IMR-90 (cell line): ENCODE measurements at regions not wholly inside any gene's neighbourhood (a gene's known extent, or its start where the extent isn't known, plus 50 kb on each side); places are given as distances from the start of the nearest gene placed in this dataset.
"Not testable (repeated sequence)": the region's sequence is repeated elsewhere in the genome, so short reads cannot be mapped to it uniquely, and the experiment has no call there.

Experiments used
- ATAC-seq: fragments of 200-7000 bp; cut with Tn5 transposase; 2 replicates; pipeline ENCODE4 v1.9.1; 2020; ENCODE audit warnings: low read depth, mild to moderate bottlenecking, moderate library complexity
- BruUV-seq: library from RNA; stranded (reverse); fragments of 400-500 nt; replicated peaks from 2 replicates; lab custom pipeline; 2021; lab: Mats Ljungman, UMichigan
- CTCF ChIA-PET: fragments of 300-600 bp; formaldehyde crosslinking; extraction: SDS; loops from one replicate; lab custom pipeline; 2021; ENCODE audit warnings: antibody characterized with exemption; lab: Yijun Ruan, JAX
- POLR2A ChIA-PET: fragments of 300-600 bp; sonication (Branson Sonifier 250); formaldehyde crosslinking; loops from one replicate; lab custom pipeline; 2022; ENCODE audit warnings: antibody characterized with exemption; ENCODE audit not compliant: unreplicated experiment; lab: Charles Lee
- DNase-seq: peaks from one replicate; pipeline ENCODE4 v3.0.0; 2013
- H2AFZ ChIP-seq: replicated peaks from 2 replicates; pipeline ENCODE3; 2013; ENCODE audit warnings: low read length, mild to moderate bottlenecking; ENCODE audit not compliant: poor library complexity
- H2AK5ac ChIP-seq: 2 replicates; pipeline ENCODE4 v1.6.1; 2013; ENCODE audit warnings: low read depth, low read length, inconsistent platforms
- H2AK9ac ChIP-seq: replicated peaks from 2 replicates; pipeline ENCODE3; 2013; ENCODE audit warnings: mild to moderate bottlenecking, low read depth, low read length, moderate library complexity; ENCODE audit not compliant: poor library complexity
- H2BK120ac ChIP-seq: 2 replicates; pipeline ENCODE4 v1.6.1; 2013; ENCODE audit warnings: low read depth, low read length, inconsistent platforms
- H2BK15ac ChIP-seq: 3 replicates; pipeline ENCODE4 v1.6.1; 2013; ENCODE audit warnings: low read depth, low read length, inconsistent platforms
- H2BK20ac ChIP-seq: 2 replicates; pipeline ENCODE4 v1.6.1; 2013; ENCODE audit warnings: low read depth, mild to moderate bottlenecking, inconsistent platforms, low read length, moderate library complexity
- H2BK5ac ChIP-seq: 2 replicates; pipeline ENCODE4 v1.6.1; 2013; ENCODE audit warnings: mild to moderate bottlenecking, low read depth, low read length, inconsistent platforms; ENCODE audit not compliant: poor library complexity, severe bottlenecking
- H3K14ac ChIP-seq: replicated peaks from 2 replicates; pipeline ENCODE4 v1.6.1; 2013; ENCODE audit warnings: low read depth, low read length, inconsistent platforms
- H3K18ac ChIP-seq: 2 replicates; pipeline ENCODE4 v1.6.1; 2013; ENCODE audit warnings: low read depth, low read length, control low read depth
- H3K23ac ChIP-seq: 2 replicates; pipeline ENCODE4 v1.6.1; 2013; ENCODE audit warnings: low read depth, low read length, inconsistent platforms
- H3K27ac ChIP-seq: 2 replicates; pipeline ENCODE4 v1.5.1; 2013; ENCODE audit warnings: mild to moderate bottlenecking, control low read depth, low read length; ENCODE audit not compliant: insufficient read depth
- H3K27me3 ChIP-seq: 2 replicates; pipeline ENCODE4 v1.6.1; 2013; ENCODE audit warnings: low read length; ENCODE audit not compliant: control insufficient read depth, insufficient read depth
- H3K36me3 ChIP-seq: 2 replicates; pipeline ENCODE4 v1.6.1; 2013; ENCODE audit warnings: low read length, mixed read lengths; ENCODE audit not compliant: control insufficient read depth, insufficient read depth
- H3K4ac ChIP-seq: 2 replicates; pipeline ENCODE4 v1.6.1; 2013; ENCODE audit warnings: low read depth, low read length, inconsistent platforms
- H3K4me1 ChIP-seq: 2 replicates; pipeline ENCODE4 v1.6.1; 2013; ENCODE audit warnings: low read length, mixed read lengths; ENCODE audit not compliant: control insufficient read depth, insufficient read depth
- H3K4me2 ChIP-seq: 2 replicates; pipeline ENCODE4 v1.6.1; 2013; ENCODE audit warnings: low read depth, mild to moderate bottlenecking, control low read depth, low read length, moderate library complexity
- H3K4me3 ChIP-seq: 2 replicates; pipeline ENCODE4 v1.5.1; 2013; ENCODE audit warnings: low read depth, mild to moderate bottlenecking, control low read depth, low read length, moderate library complexity; ENCODE audit not compliant: insufficient read depth
- H3K56ac ChIP-seq: 2 replicates; pipeline ENCODE4 v1.6.1; 2013; ENCODE audit warnings: low read length, inconsistent platforms; ENCODE audit not compliant: insufficient read depth; ENCODE audit errors: extremely low read depth
- H3K79me1 ChIP-seq, 2 experiments: 2 replicates each; pipeline ENCODE4 v1.6.1; 2013; ENCODE audit warnings: low read length in 2 of 2, inconsistent platforms in 1 of 2, low read depth in 1 of 2
- H3K9ac ChIP-seq: 2 replicates; pipeline ENCODE4 v1.6.1; 2013; ENCODE audit warnings: low read depth, low read length, control low read depth
- H3K9me1 ChIP-seq: 2 replicates; pipeline ENCODE4 v1.6.1; 2013; ENCODE audit warnings: low read length, inconsistent platforms; ENCODE audit not compliant: insufficient read depth
- H3K9me3 ChIP-seq: 2 replicates; pipeline ENCODE4 v1.6.1; 2013; ENCODE audit warnings: low read length; ENCODE audit not compliant: control insufficient read depth, insufficient read depth
- H4K20me1 ChIP-seq: 2 replicates; pipeline ENCODE4 v1.6.1; 2013; ENCODE audit warnings: low read length, inconsistent platforms; ENCODE audit not compliant: insufficient read depth
- H4K5ac ChIP-seq: 2 replicates; pipeline ENCODE4 v1.6.1; 2013; ENCODE audit warnings: mild to moderate bottlenecking, low read depth, low read length, control low read depth
- H4K8ac ChIP-seq, 2 experiments: 2 replicates each; pipeline ENCODE4 v1.6.1; 2013; ENCODE audit warnings: low read depth in 2 of 2, low read length in 2 of 2, control low read depth in 1 of 2, inconsistent platforms in 1 of 2
- H4K91ac ChIP-seq: 2 replicates; pipeline ENCODE4 v1.6.1; 2013; ENCODE audit warnings: low read depth, low read length, inconsistent platforms; ENCODE audit not compliant: insufficient read depth
- WGBS, 2 experiments: methylation state at CpG; one replicate each; pipeline versions ENCODE4 v1.1.5 to v1.1.7; 2013; ENCODE audit warnings: missing lambda C conversion rate in 2 of 2; ENCODE audit not compliant: insufficient read length in 1 of 2; ENCODE audit errors: extremely low coverage in 2 of 2; 5-methylcytosine and 5-hydroxymethylcytosine counted together
- dilution Hi-C: fragments of 300-500 bp; cut with HindIII; formaldehyde crosslinking; loops from one replicate; pipeline ENCODE4 v1.14.3; 2018; ENCODE audit warnings: low sequenced_read_pairs; ENCODE audit not compliant: unreplicated experiment
- in situ Hi-C: fragments of 300-500 bp; cut with MboI; formaldehyde crosslinking; loops from 3 replicates; pipeline ENCODE4 v1.14.3; 2019; ENCODE audit warnings: low sequenced_read_pairs, inconsistent platforms, mixed read lengths
- intact Hi-C: fragments of 100-400 bp; cut with micrococcal nuclease; formaldehyde crosslinking; loops from 2 replicates; pipeline ENCODE4 v1.10.0; 2022

GRCh38 chr18:73101491-73101890, 233.7 kb upstream of the NETO1 start:
- H3K36me3 ChIP-seq, ATAC-seq: not testable (repeated sequence)

More at GRCh38 chr18:73101491-73101890, 233.7 kb upstream of the NETO1 start:
- H3K9ac ChIP-seq, H3K9me1 ChIP-seq, H3K14ac ChIP-seq, H3K56ac ChIP-seq, H3K4me2 ChIP-seq, H3K23ac ChIP-seq, intact Hi-C loops, H2BK120ac ChIP-seq, H2BK15ac ChIP-seq, H3K4ac ChIP-seq, H4K8ac ChIP-seq, H3K4me3 ChIP-seq, H2BK5ac ChIP-seq, H3K27ac ChIP-seq, H4K5ac ChIP-seq, H2BK20ac ChIP-seq, H2AK5ac ChIP-seq, H3K79me1 ChIP-seq, H3K27me3 ChIP-seq, H2AK9ac ChIP-seq, dilution Hi-C loops, in situ Hi-C loops, H4K20me1 ChIP-seq, H3K4me1 ChIP-seq, H3K9me3 ChIP-seq, POLR2A ChIA-PET, H2AFZ ChIP-seq, H4K91ac ChIP-seq, BruUV-seq, H3K18ac ChIP-seq: not testable (repeated sequence)
- no CpG with 5 or more reads among the region's 6 CpGs for WGBS, 2 experiments
- DNase-seq, result peak; percentile 27
- CTCF ChIA-PET, result interaction anchor here (0.5 kb wide), 1 partner anchor 13 kb away, joined by 8 read pairs; no protein-coding TSS in a partner anchor
